ENCODE measurements at regions not wholly inside any gene's neighbourhood (a gene's known extent, or its start where the extent isn't known, plus 50 kb on each side); places are given as distances from the start of the nearest gene placed in this dataset.

GRCh38 chr4:36582198-36582597 lies 300.8 kb downstream of the DTHD1 start:
- no peak for TF ChIP-seq CTCF (conservative IDR thresholded peaks at IDR 0.05)
- TF ChIP-seq EZH2 (IDR thresholded peaks at IDR 0.05; ENCODE audit: low read depth), result no peak

All from PC-9 (cell line).